Vagina (tissue), 2 donors: ENCODE measurements at regions not wholly inside any gene's neighbourhood (a gene's known extent, or its start where the extent isn't known, plus 50 kb on each side); places are given as distances from the start of the nearest gene placed in this dataset.

Experiments used
- DNase-seq, 2 donors: peaks; one replicate each; pipeline ENCODE4 v3.0.0-alpha.2; 2017; ENCODE audit errors: extremely low spot score in 2 of 2
- H3K27ac ChIP-seq: fragments of 200-600 bp; sonication (generic); one replicate; pipeline ENCODE4 v1.5.1; 2019
- H3K27me3 ChIP-seq: fragments of 200-600 bp; sonication (generic); one replicate; pipeline ENCODE4 v1.5.1; 2019
- H3K36me3 ChIP-seq, 2 donors: fragments of 200-600 bp; sonication (generic); one replicate each; pipeline ENCODE4 v1.5.1; 2017 to 2019
- H3K4me1 ChIP-seq: fragments of 200-600 bp; sonication (generic); one replicate; pipeline ENCODE4 v1.5.1; 2019
- H3K4me3 ChIP-seq, 2 donors: fragments of 200-600 bp; sonication (generic); 1 replicate in 1 of 2; 2 replicates in 1 of 2; pipeline ENCODE4 v1.5.1; 2016 to 2019
- H3K9me3 ChIP-seq: fragments of 200-600 bp; sonication (generic); one replicate; pipeline ENCODE4 v1.5.1; 2019
- POLR2A ChIP-seq, 2 donors: fragments of 450-650 bp; IDR thresholded peaks; one replicate each; pipeline ENCODE4 v1.6.1; 2017; ENCODE audit warnings: antibody characterized with exemption in 2 of 2, mild to moderate bottlenecking in 2 of 2, moderate library complexity in 2 of 2
- POLR2AphosphoS5 ChIP-seq, 2 donors: sonication (generic); formaldehyde crosslinking; IDR thresholded peaks; one replicate each; pipeline ENCODE4 v1.9.0; 2017; ENCODE audit warnings: antibody characterized with exemption in 2 of 2, mild to moderate bottlenecking in 2 of 2, low read depth in 1 of 2; ENCODE audit not compliant: insufficient read depth in 1 of 2
- intact Hi-C: fragments of 100-400 bp; cut with DNase I; formaldehyde crosslinking; loops from one replicate; pipeline ENCODE4 v1.15.1; 2023
- TF ChIP-seq, protein P1 (sequence below), 3 experiments: fragments of 450-650 bp in 2 of 3; fragments of 200-600 bp in 1 of 3; sonication (generic) in 1 of 3; IDR thresholded peaks; one replicate each; pipeline ENCODE4 v1.5.1; 2017 to 2019; ENCODE audit warnings: antibody characterized with exemption in 3 of 3, mild to moderate bottlenecking in 2 of 3, moderate library complexity in 2 of 3

DNA sequence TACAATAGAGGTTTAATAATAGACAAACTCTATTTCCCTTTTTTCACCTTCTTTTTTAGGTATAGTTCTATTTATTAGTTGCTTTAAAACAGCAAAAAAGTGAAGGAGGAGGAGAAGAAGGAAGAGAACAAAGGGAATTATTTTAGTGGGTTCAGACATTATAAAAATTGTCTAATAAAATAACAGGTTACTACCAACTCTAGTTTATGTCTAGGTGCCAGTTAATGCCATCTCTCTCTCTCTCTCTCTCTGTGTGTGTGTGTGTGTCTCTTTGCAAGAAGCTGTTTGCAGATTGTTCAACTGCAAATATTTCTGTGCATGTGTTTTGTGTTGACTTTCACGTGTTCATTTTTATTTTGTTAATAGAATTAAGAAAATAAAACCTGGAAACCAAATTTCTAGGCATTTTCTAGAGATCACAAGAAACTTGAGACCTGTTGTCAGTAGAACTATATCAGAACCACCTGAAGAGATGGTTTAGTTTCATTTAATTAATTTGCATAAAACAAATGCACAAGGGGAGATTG is 313.5 kb upstream of the SGK1 start:
- Histone ChIP-seq H3K27ac (no peak overlapping the region), H3K4me3 (no peak overlapping the region), H3K9me3 (no peaks in the 10 kb centered on the region), H3K4me1 (peaks cover 12% of the 10 kb centered on the region), H3K27me3 (no peaks in the 10 kb centered on the region), H3K36me3 (no peaks in the 10 kb centered on the region)
- TF ChIP-seq, protein P1, sequence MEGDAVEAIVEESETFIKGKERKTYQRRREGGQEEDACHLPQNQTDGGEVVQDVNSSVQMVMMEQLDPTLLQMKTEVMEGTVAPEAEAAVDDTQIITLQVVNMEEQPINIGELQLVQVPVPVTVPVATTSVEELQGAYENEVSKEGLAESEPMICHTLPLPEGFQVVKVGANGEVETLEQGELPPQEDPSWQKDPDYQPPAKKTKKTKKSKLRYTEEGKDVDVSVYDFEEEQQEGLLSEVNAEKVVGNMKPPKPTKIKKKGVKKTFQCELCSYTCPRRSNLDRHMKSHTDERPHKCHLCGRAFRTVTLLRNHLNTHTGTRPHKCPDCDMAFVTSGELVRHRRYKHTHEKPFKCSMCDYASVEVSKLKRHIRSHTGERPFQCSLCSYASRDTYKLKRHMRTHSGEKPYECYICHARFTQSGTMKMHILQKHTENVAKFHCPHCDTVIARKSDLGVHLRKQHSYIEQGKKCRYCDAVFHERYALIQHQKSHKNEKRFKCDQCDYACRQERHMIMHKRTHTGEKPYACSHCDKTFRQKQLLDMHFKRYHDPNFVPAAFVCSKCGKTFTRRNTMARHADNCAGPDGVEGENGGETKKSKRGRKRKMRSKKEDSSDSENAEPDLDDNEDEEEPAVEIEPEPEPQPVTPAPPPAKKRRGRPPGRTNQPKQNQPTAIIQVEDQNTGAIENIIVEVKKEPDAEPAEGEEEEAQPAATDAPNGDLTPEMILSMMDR (IDR thresholded peaks at IDR 0.05), result no peak
- TF ChIP-seq POLR2A (IDR thresholded peaks at IDR 0.05) (no peak), POLR2AphosphoS5 (IDR thresholded peaks at IDR 0.05; ENCODE audit: insufficient read depth in 1 of 2, low read depth in 1 of 2) (no peak)
- intact Hi-C loops, result no loop called here
- no peak for DNase-seq

DNA sequence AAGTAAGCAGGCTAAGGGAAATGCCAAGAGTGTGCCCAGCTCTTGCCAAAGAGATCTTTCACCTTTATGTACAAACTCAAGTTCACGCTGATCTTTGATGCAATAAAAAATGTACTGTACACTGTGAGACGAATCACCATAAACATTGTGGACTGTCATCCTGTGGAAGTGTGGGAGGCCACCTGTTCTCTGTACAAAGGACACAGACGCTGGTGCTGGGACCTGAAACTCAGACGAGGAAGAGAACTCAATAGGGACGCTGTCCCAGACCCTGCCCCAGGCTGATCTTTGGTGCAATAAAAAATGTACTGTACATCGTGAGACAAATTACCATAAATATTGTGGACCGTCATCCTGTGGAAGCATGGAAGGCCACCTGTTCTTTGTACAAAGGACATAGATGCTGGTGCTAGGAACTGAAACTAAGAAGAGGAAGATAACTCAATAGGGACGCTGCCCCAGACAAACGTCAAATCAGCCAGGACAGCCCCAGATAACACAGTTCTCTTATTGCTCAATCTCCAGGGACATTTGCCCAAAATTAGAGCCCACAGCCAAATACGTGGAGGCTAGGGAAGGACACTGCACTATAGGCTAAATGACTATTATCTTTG is 312.7 kb upstream of the SGK1 start:
- H3K9me3 ChIP-seq, result no peaks in the 10 kb centered on the region
- H3K4me3 ChIP-seq, result no peak overlapping the region
- H3K36me3 ChIP-seq, result no peaks in the 10 kb centered on the region
- DNase-seq, result no peak
- H3K27ac ChIP-seq, result no peak overlapping the region
- no peak for TF ChIP-seq POLR2AphosphoS5 (IDR thresholded peaks at IDR 0.05; ENCODE audit: insufficient read depth in 1 of 2, low read depth in 1 of 2)
- TF ChIP-seq, protein P1 (IDR thresholded peaks at IDR 0.05), result no peak
- TF ChIP-seq POLR2A (IDR thresholded peaks at IDR 0.05), result no peak
- H3K27me3 ChIP-seq, result no peaks in the 10 kb centered on the region
- peaks cover 12% of the 10 kb centered on the region for H3K4me1 ChIP-seq
- intact Hi-C loops, result no loop called here

DNA sequence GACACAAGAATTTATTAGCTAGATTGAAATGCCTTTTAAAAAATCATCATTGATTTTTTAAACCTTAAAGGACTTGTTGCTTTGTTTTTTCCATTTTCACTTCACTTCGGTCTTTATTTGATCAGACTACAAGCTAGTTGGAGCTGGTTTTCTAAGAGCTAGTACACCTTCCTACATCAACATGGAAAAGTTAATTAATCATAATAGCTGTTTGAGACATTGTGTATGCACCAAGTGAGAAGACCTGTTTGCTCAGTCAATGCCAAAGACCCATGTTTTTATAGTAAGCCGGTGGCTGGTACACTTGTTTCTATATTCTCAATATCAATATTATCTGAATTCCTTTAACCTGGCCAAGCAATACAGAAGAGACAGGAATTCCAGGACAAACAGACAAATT is 310.2 kb upstream of the SGK1 start:
- DNase-seq, result no peak
- Histone ChIP-seq H3K4me3 (no peak overlapping the region), H3K9me3 (no peaks in the 10 kb centered on the region), H3K4me1 (peaks cover 12% of the 10 kb centered on the region), H3K36me3 (no peaks in the 10 kb centered on the region), H3K27ac (no peak overlapping the region), H3K27me3 (no peaks in the 10 kb centered on the region)
- intact Hi-C loops, result no loop called here
- TF ChIP-seq POLR2A (IDR thresholded peaks at IDR 0.05), result no peak
- TF ChIP-seq POLR2AphosphoS5 (IDR thresholded peaks at IDR 0.05; ENCODE audit: insufficient read depth in 1 of 2, low read depth in 1 of 2), result no peak
- TF ChIP-seq, protein P1 (IDR thresholded peaks at IDR 0.05), result no peak

DNA sequence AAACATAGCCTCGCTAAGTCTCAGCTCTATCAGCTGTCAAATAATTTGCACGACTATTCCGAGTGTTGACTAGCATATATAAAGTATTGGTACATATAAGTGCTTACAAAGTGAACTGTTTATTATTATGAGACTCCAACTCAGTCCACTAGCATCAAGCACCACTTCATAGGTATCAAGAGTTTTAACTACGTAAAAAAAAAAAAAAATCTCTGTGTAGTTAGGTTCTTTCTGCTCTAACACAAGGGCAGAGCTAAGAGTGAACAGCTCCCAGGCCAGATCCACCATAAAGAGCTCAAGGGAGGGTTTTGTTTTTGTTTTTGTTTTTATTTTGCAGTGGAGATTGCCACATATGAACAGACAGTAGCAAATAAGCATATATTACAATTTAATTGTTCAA is 309.8 kb upstream of the SGK1 start:
- Histone ChIP-seq H3K4me1 (peaks cover 12% of the 10 kb centered on the region), H3K27ac (no peak overlapping the region), H3K27me3 (no peaks in the 10 kb centered on the region), H3K4me3 (no peak overlapping the region), H3K9me3 (no peaks in the 10 kb centered on the region), H3K36me3 (no peaks in the 10 kb centered on the region)
- TF ChIP-seq POLR2A (IDR thresholded peaks at IDR 0.05) (no peak), POLR2AphosphoS5 (IDR thresholded peaks at IDR 0.05; ENCODE audit: insufficient read depth in 1 of 2, low read depth in 1 of 2) (no peak)
- TF ChIP-seq, protein P1 (IDR thresholded peaks at IDR 0.05), result no peak
- intact Hi-C loops, result no loop called here
- no peak for DNase-seq

DNA sequence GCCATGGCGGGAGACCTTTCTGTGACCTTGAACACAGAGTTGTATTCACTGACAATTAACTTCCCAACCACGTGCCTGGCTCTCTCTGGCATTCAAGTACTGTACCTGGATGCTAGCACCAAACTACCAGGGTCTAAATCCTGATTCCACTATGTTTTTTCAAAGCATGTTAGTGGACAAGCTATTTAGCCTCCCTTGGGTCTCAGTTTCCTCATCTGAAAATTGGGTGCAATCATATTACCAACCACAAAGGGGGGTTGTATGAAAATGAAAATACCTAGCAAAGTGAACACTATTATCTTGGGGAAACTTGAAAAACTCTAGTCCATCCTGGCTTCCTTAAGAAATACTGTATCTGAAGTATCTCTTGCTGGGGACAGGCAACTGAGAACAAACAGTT is 308.7 kb upstream of the SGK1 start:
- no peak overlapping the region for H3K27ac ChIP-seq
- no peak overlapping the region for H3K4me3 ChIP-seq
- intact Hi-C loops, result no loop called here
- H3K9me3 ChIP-seq, result no peaks in the 10 kb centered on the region
- TF ChIP-seq, protein P1 (IDR thresholded peaks at IDR 0.05), result no peak
- TF ChIP-seq POLR2A (IDR thresholded peaks at IDR 0.05), result no peak
- TF ChIP-seq POLR2AphosphoS5 (IDR thresholded peaks at IDR 0.05; ENCODE audit: insufficient read depth in 1 of 2, low read depth in 1 of 2), result no peak
- no peaks in the 10 kb centered on the region for H3K27me3 ChIP-seq
- H3K4me1 ChIP-seq, result peaks cover 7% of the 10 kb centered on the region
- no peak for DNase-seq
- no peaks in the 10 kb centered on the region for H3K36me3 ChIP-seq
